OCI-LY3 (cell line): ENCODE measurements at regions not wholly inside any gene's neighbourhood (a gene's known extent, or its start where the extent isn't known, plus 50 kb on each side); places are given as distances from the start of the nearest gene placed in this dataset.

Experiments
- H2AFZ ChIP-seq: fragments of 200-600, 300-600 bp; shearing (Covaris generic); 2 replicates; pipeline ENCODE4 v1.6.0; 2014; ENCODE audit warnings: antibody characterized with exemption, low read depth, low read length
- H3K27ac ChIP-seq: fragments of 200-600, 300-600 bp; sonication (generic); 2 replicates; pipeline ENCODE4 v1.5.1; 2014; ENCODE audit warnings: mild to moderate bottlenecking, low read length, moderate library complexity, mixed read lengths
- H3K27me3 ChIP-seq: fragments of 200-600, 300-600 bp; sonication (generic); 2 replicates; pipeline ENCODE4 v1.6.1; 2014; ENCODE audit warnings: low read depth, low read length, mixed read lengths
- H3K36me3 ChIP-seq: fragments of 200-600, 300-600 bp; sonication (generic); replicated peaks from 2 replicates; pipeline ENCODE3; 2014; ENCODE audit warnings: low read depth, low read length, mixed read lengths
- H3K4me1 ChIP-seq: fragments of 300-600, 200-600 bp; sonication (generic); 2 replicates; pipeline ENCODE4 v1.6.1; 2014; ENCODE audit warnings: low read length, mixed read lengths
- H3K4me2 ChIP-seq: fragments of 200-600, 300-600 bp; sonication (generic); 2 replicates; pipeline ENCODE4 v1.6.1; 2014; ENCODE audit warnings: low read length, mixed read lengths
- H3K4me3 ChIP-seq: fragments of 300-600, 200-600 bp; sonication (generic); 2 replicates; pipeline ENCODE4 v1.5.1; 2014; ENCODE audit warnings: antibody characterized with exemption, mild to moderate bottlenecking, low read length, moderate library complexity
- H3K79me2 ChIP-seq: fragments of 300-600, 200-600 bp; shearing (Covaris generic); 2 replicates; pipeline ENCODE4 v1.6.1; 2014; ENCODE audit warnings: mild to moderate bottlenecking, low read length, mixed read lengths
- H3K9ac ChIP-seq: fragments of 300-600, 200-600 bp; shearing (Covaris generic); 2 replicates; pipeline ENCODE4 v1.6.0; 2014; ENCODE audit warnings: mild to moderate bottlenecking, low read length, moderate library complexity
- H3K9me3 ChIP-seq: fragments of 200-600, 300-600 bp; shearing (Covaris generic); 2 replicates; pipeline ENCODE4 v1.6.1; 2014; ENCODE audit warnings: low read length, mixed read lengths; ENCODE audit not compliant: insufficient read depth
- H4K20me1 ChIP-seq: fragments of 200-600, 300-600 bp; sonication (generic); 2 replicates; pipeline ENCODE4 v1.6.1; 2016; ENCODE audit warnings: low read length, mixed read lengths; ENCODE audit not compliant: insufficient read depth
- CTCF ChIP-seq: fragments of 200-600, 300-600 bp; sonication (generic); IDR thresholded peaks from 2 replicates; pipeline ENCODE4 v1.5.1; 2014; ENCODE audit warnings: antibody characterized with exemption, low read length, low read depth
- EZH2phosphoT487 ChIP-seq: fragments of 200-600 bp; shearing (Covaris generic); IDR thresholded peaks from 2 replicates; pipeline ENCODE4 v1.6.1; 2018; ENCODE audit warnings: antibody characterized with exemption, mixed run types, low read depth

GRCh38 chr3:193762657-193763056 is 169.6 kb downstream of the OPA1 start:
- Histone ChIP-seq H3K9ac (no peak overlapping the region), H3K9me3 (peaks cover 5% of the 10 kb centered on the region; the same call in 1 of the 2 replicates), H3K27me3 (no peaks in the 10 kb centered on the region), H2AFZ (no peak overlapping the region), H3K4me1 (peaks cover 8% of the 10 kb centered on the region), H3K27ac (no peak overlapping the region), H4K20me1 (no peaks in the 10 kb centered on the region), H3K4me2 (no peak overlapping the region), H3K79me2 (no peaks in the 10 kb centered on the region), H3K4me3 (no peak overlapping the region), H3K36me3 (no peaks in the 10 kb centered on the region)
- TF ChIP-seq CTCF, result no peak
- TF ChIP-seq EZH2phosphoT487, result no peak

- Histone ChIP-seq H3K9me3 (no peaks in the 10 kb centered on the region), H3K36me3 (no peaks in the 10 kb centered on the region), H2AFZ (no peak overlapping the region), H3K4me1 (peaks cover 8% of the 10 kb centered on the region), H3K9ac (no peak overlapping the region), H3K4me3 (no peak overlapping the region), H3K27ac (no peak overlapping the region), H3K79me2 (no peaks in the 10 kb centered on the region), H3K4me2 (no peak overlapping the region), H4K20me1 (no peaks in the 10 kb centered on the region), H3K27me3 (no peaks in the 10 kb centered on the region)
- TF ChIP-seq EZH2phosphoT487 (no peak), CTCF (no peak)
These were observed 172.0 kb downstream of the OPA1 start for GRCh38 chr3:193764959-193765358.

GRCh38 chr3:193767353-193768069 is 174.5 kb downstream of the OPA1 start:
- Histone ChIP-seq H2AFZ (no peak overlapping the region), H3K36me3 (no peaks in the 10 kb centered on the region), H3K4me1 (peaks cover 3% of the 10 kb centered on the region), H3K9ac (no peak overlapping the region), H3K9me3 (no peaks in the 10 kb centered on the region), H3K4me2 (no peak overlapping the region), H3K4me3 (no peak overlapping the region), H3K79me2 (no peaks in the 10 kb centered on the region), H3K27me3 (no peaks in the 10 kb centered on the region), H4K20me1 (no peaks in the 10 kb centered on the region), H3K27ac (no peak overlapping the region)
- TF ChIP-seq EZH2phosphoT487, result no peak
- TF ChIP-seq CTCF, result no peak

GRCh38 chr3:193768070-193768394 is 175.0 kb downstream of the OPA1 start:
- Histone ChIP-seq H3K9ac (no peak overlapping the region), H3K4me3 (no peak overlapping the region), H3K4me1 (no peaks in the 10 kb centered on the region), H2AFZ (no peak overlapping the region), H3K27ac (no peak overlapping the region), H3K79me2 (no peaks in the 10 kb centered on the region), H3K36me3 (no peaks in the 10 kb centered on the region), H4K20me1 (no peaks in the 10 kb centered on the region), H3K4me2 (no peak overlapping the region), H3K27me3 (no peaks in the 10 kb centered on the region), H3K9me3 (no peaks in the 10 kb centered on the region)
- TF ChIP-seq EZH2phosphoT487 (no peak), CTCF (no peak)
